ENCODE measurements at regions not wholly inside any gene's neighbourhood (a gene's known extent, or its start where the extent isn't known, plus 50 kb on each side); places are given as distances from the start of the nearest gene placed in this dataset.

- no peak for DNase-seq
- in situ Hi-C loops (cut with HindIII; ENCODE audit: low pct_ligation_motif_present, low sequenced_read_pairs), result no loop called here
- H3K27me3 ChIP-seq (replicated peaks), result no peaks in the 10 kb centered on the region
- no peaks in the 10 kb centered on the region for H3K36me3 ChIP-seq (replicated peaks)
- H3K27ac ChIP-seq, result no peak overlapping the region
- TF ChIP-seq CTCF (IDR thresholded peaks at IDR 0.05; ENCODE audit: low read depth, low read length, missing control alignments), result no peak
- no peak overlapping the region for H3K4me3 ChIP-seq (ENCODE audit: low read depth, low read length)
Measured at GRCh38 chr2:66382091-66382490, 52.8 kb upstream of the MEIS1 start.

- in situ Hi-C loops (cut with HindIII; ENCODE audit: low pct_ligation_motif_present, low sequenced_read_pairs), result no loop called here
- Histone ChIP-seq H3K27ac (no peak overlapping the region), H3K4me3 (ENCODE audit: low read depth, low read length) (no peak overlapping the region), H3K27me3 (replicated peaks) (no peaks in the 10 kb centered on the region), H3K36me3 (replicated peaks) (no peaks in the 10 kb centered on the region)
- no peak for DNase-seq
- no peak for TF ChIP-seq CTCF (IDR thresholded peaks at IDR 0.05; ENCODE audit: low read depth, low read length, missing control alignments)
Measured at GRCh38 chr2:66379473-66379872, 55.5 kb upstream of the MEIS1 start.

DNA sequence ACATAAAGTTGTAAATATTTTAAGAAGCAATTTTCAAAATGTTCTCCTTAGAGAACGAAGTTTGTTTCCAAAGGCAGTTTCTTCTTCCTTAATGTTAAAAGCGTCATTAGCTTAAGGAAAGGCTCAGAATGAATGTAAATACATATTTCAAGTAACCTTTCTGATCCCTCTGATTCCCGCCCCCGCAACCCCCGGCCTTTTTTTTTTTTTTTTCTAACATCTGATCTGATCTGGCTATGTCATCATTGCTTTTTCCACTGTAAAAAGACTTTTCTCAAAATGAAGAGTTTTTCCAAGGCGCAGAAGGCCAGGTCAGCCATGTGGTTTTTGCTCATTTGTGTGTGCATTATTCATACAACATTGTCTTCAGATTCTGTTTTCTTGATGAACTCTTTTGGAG lies 57.1 kb upstream of the MEIS1 start:
- TF ChIP-seq CTCF (IDR thresholded peaks at IDR 0.05; ENCODE audit: low read depth, low read length, missing control alignments), result no peak
- H3K36me3 ChIP-seq (replicated peaks), result no peaks in the 10 kb centered on the region

DNA sequence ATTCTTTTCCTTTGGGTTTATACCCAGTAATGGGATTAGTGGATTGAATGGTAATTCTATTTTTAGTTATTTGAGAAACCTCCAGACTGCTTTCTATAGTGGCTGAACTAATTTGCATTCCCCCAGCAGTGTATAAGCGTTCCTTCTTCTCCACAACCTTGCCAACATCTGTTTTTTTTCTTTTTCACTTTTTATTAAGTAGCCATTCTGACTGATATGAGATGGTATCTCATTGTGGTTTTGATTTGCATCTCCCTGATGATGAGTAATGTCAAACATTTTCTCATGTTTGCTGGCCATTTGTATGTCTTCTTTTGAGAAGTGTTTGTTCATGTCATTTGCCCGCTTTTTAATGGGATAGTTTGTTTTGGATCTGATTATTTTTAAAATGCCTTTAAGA lies 64.1 kb upstream of the MEIS1 start:
- no peaks in the 10 kb centered on the region for H3K36me3 ChIP-seq (replicated peaks)
- H3K27ac ChIP-seq, result no peak overlapping the region
- H3K27me3 ChIP-seq (replicated peaks), result no peaks in the 10 kb centered on the region
- H3K4me3 ChIP-seq (ENCODE audit: low read depth, low read length), result no peak overlapping the region
- in situ Hi-C loops (cut with HindIII; ENCODE audit: low pct_ligation_motif_present, low sequenced_read_pairs), result no loop called here
- TF ChIP-seq CTCF (IDR thresholded peaks at IDR 0.05; ENCODE audit: low read depth, low read length, missing control alignments), result no peak
- DNase-seq, result no peak

More for the DNA sequence above, 57.1 kb upstream of the MEIS1 start:
- no peaks in the 10 kb centered on the region for H3K27me3 ChIP-seq (replicated peaks)
- DNase-seq, result no peak
- no peak overlapping the region for H3K4me3 ChIP-seq (ENCODE audit: low read depth, low read length)
- in situ Hi-C loops (cut with HindIII; ENCODE audit: low pct_ligation_motif_present, low sequenced_read_pairs), result no loop called here
- no peak overlapping the region for H3K27ac ChIP-seq

DNA sequence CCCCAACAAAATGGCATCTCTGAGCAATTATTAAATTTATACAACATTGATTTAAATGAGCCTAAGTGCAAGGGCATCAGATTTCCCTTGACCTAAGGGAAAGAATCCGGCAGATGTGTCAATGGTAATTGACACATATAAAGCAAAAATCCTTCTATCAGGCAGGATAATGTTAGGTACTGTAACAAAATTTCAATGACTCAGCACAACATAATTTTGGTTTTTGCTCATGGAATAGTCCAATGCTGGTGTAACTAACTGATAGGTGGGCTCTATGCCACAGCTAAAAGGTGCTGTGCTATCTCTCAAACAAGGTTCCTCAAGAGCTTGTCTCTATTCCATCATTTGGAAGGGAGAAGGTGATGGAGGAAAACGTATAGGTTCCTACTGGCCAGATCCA lies 68.3 kb upstream of the MEIS1 start:
- no peak for DNase-seq
- no peak for TF ChIP-seq CTCF (IDR thresholded peaks at IDR 0.05; ENCODE audit: low read depth, low read length, missing control alignments)
- in situ Hi-C loops (cut with HindIII; ENCODE audit: low pct_ligation_motif_present, low sequenced_read_pairs), result no loop called here
- H3K27ac ChIP-seq, result no peak overlapping the region
- H3K27me3 ChIP-seq (replicated peaks), result no peaks in the 10 kb centered on the region
- no peaks in the 10 kb centered on the region for H3K36me3 ChIP-seq (replicated peaks)
- H3K4me3 ChIP-seq (ENCODE audit: low read depth, low read length), result no peak overlapping the region

- Histone ChIP-seq H3K4me3 (ENCODE audit: low read depth, low read length) (no peak overlapping the region), H3K36me3 (replicated peaks) (no peaks in the 10 kb centered on the region), H3K27ac (no peak overlapping the region), H3K27me3 (replicated peaks) (no peaks in the 10 kb centered on the region)
- in situ Hi-C loops (cut with HindIII; ENCODE audit: low pct_ligation_motif_present, low sequenced_read_pairs), result no loop called here
- peak; percentile 25 for DNase-seq
- TF ChIP-seq CTCF (IDR thresholded peaks at IDR 0.05; ENCODE audit: low read depth, low read length, missing control alignments), result no peak
Measured at GRCh38 chr2:66364495-66365333, 70.2 kb upstream of the MEIS1 start.
